A673 (cell line): ENCODE measurements at regions not wholly inside any gene's neighbourhood (a gene's known extent, or its start where the extent isn't known, plus 50 kb on each side); places are given as distances from the start of the nearest gene placed in this dataset.

Experiments used
- BruUV-seq: library from RNA; stranded (reverse); fragments of 400-500 nt; replicated peaks from 2 replicates; lab custom pipeline; 2021; lab: Mats Ljungman, UMichigan
- CTCF ChIA-PET: fragments of 300-600 bp; sonication (Branson Sonifier 250); formaldehyde crosslinking; loops from one replicate; lab custom pipeline; 2022; ENCODE audit warnings: antibody characterized with exemption; lab: Charles Lee
- POLR2A ChIA-PET: fragments of 300-600 bp; sonication (Branson Sonifier 250); formaldehyde crosslinking; loops from one replicate; lab custom pipeline; 2022; ENCODE audit warnings: antibody characterized with exemption; ENCODE audit not compliant: low non-redundant PET; lab: Charles Lee
- DNase-seq: peaks from one replicate; pipeline ENCODE4 v3.0.0-alpha.2; 2015; ENCODE audit warnings: low spot score
- H3K27ac ChIP-seq: fragments of 200-600 bp; sonication (generic); 2 replicates; pipeline ENCODE4 v1.5.1; 2016; ENCODE audit warnings: mixed run types, low read depth, mild to moderate bottlenecking, mixed read lengths, antibody characterized with exemption, low read length; ENCODE audit not compliant: poor library complexity, severe bottlenecking
- H3K27me3 ChIP-seq: fragments of 200-600 bp; sonication (generic); replicated peaks from 2 replicates; pipeline ENCODE4 v1.6.1; 2017; ENCODE audit warnings: mixed run types, low read depth, mild to moderate bottlenecking, mixed read lengths, antibody characterized with exemption, low read length; ENCODE audit not compliant: insufficient read depth, poor library complexity
- H3K36me3 ChIP-seq: fragments of 200-600 bp; sonication (generic); 2 replicates; pipeline ENCODE4 v1.6.1; 2016; ENCODE audit warnings: mixed run types, mild to moderate bottlenecking, mixed read lengths, antibody characterized with exemption, low read length; ENCODE audit not compliant: insufficient read depth, poor library complexity, severe bottlenecking
- H3K4me1 ChIP-seq: fragments of 200-600 bp; sonication (generic); 2 replicates; pipeline ENCODE4 v1.6.1; 2017; ENCODE audit warnings: mixed run types, mild to moderate bottlenecking, mixed read lengths, antibody characterized with exemption, low read length; ENCODE audit not compliant: insufficient read depth, poor library complexity, severe bottlenecking
- H3K4me3 ChIP-seq: fragments of 200-600 bp; sonication (generic); 2 replicates; pipeline ENCODE4 v1.5.1; 2016; ENCODE audit warnings: low read depth, mixed run types, mild to moderate bottlenecking, mixed read lengths, low read length; ENCODE audit not compliant: poor library complexity, severe bottlenecking
- H3K9me3 ChIP-seq: fragments of 200-600 bp; sonication (generic); 2 replicates; pipeline ENCODE4 v1.6.1; 2016; ENCODE audit warnings: mixed run types, low read depth, mild to moderate bottlenecking, mixed read lengths, antibody characterized with exemption, low read length; ENCODE audit not compliant: poor library complexity, severe bottlenecking
- CTCF ChIP-seq: fragments of 300-800, 200-600 bp; sonication (generic); conservative IDR thresholded peaks from 2 replicates; pipeline ENCODE4 v1.5.1; 2017; ENCODE audit warnings: low read depth, mild to moderate bottlenecking, antibody characterized with exemption, low read length, moderate library complexity, mixed read lengths
- EZH2 ChIP-seq: fragments of 200-600 bp; sonication (generic); IDR thresholded peaks from 2 replicates; pipeline ENCODE4 v1.6.1; 2017; ENCODE audit warnings: borderline replicate concordance, low read depth, mild to moderate bottlenecking, mixed read lengths, antibody characterized with exemption, low read length; ENCODE audit not compliant: poor library complexity, severe bottlenecking
- intact Hi-C: fragments of 100-400 bp; cut with micrococcal nuclease; formaldehyde crosslinking; loops from one replicate; pipeline ENCODE4 v1.10.0; 2022; ENCODE audit not compliant: unreplicated experiment

DNA sequence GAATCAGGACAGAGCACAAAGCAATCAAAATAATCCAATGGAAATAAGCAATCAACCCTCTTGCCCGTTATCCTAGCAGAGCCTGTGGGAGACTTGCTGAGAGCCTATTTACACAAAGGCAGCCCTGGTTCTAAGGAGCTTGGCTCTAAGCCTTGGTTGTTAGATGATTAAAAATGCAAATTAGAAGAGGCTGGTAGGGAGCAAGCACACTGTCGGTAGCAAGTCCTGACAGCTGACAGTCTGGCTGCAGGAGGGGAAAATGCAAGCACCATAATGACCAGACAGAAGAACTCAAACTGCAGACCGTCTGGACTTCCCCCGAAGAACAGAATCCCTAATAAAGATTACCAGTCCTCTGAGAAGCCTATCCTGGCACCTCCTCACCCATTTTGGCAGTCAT, 131.8 kb upstream of the CTTNBP2 start:
- no TSS peak for BruUV-seq
- no peak for TF ChIP-seq CTCF
- no peak for TF ChIP-seq EZH2
- Histone ChIP-seq H3K4me3 (no peak overlapping the region), H3K27ac (no peak overlapping the region), H3K36me3 (no peaks in the 10 kb centered on the region), H3K9me3 (no peaks in the 10 kb centered on the region), H3K4me1 (no peaks in the 10 kb centered on the region), H3K27me3 (no peaks in the 10 kb centered on the region)
- intact Hi-C loops = no loop called here
- ChIA-PET POLR2A (no interaction called here), CTCF (no interaction called here)
- peak; percentile 12 for DNase-seq

GRCh38 chr7:118006979-118007378, 133.7 kb upstream of the CTTNBP2 start:
- Histone ChIP-seq H3K4me3 (no peak overlapping the region), H3K4me1 (no peaks in the 10 kb centered on the region), H3K9me3 (no peaks in the 10 kb centered on the region), H3K36me3 (no peaks in the 10 kb centered on the region), H3K27ac (no peak overlapping the region), H3K27me3 (no peaks in the 10 kb centered on the region)
- BruUV-seq = no TSS peak
- TF ChIP-seq CTCF = no peak
- TF ChIP-seq EZH2 = no peak
- intact Hi-C loops = no loop called here
- CTCF ChIA-PET = no interaction called here
- POLR2A ChIA-PET = no interaction called here
- no peak for DNase-seq

GRCh38 chr7:118009419-118009818, 136.2 kb upstream of the CTTNBP2 start:
- H3K36me3 ChIP-seq = no peaks in the 10 kb centered on the region
- no peak overlapping the region for H3K27ac ChIP-seq
- no peaks in the 10 kb centered on the region for H3K27me3 ChIP-seq
- intact Hi-C loops = no loop called here
- TF ChIP-seq EZH2 = no peak
- no peak for TF ChIP-seq CTCF
- H3K4me1 ChIP-seq = no peaks in the 10 kb centered on the region
- no TSS peak for BruUV-seq
- DNase-seq = no peak
- POLR2A ChIA-PET = no interaction called here
- H3K4me3 ChIP-seq = no peak overlapping the region
- CTCF ChIA-PET = no interaction called here
- no peaks in the 10 kb centered on the region for H3K9me3 ChIP-seq
